ENCODE measurements at regions not wholly inside any gene's neighbourhood (a gene's known extent, or its start where the extent isn't known, plus 50 kb on each side); places are given as distances from the start of the nearest gene placed in this dataset.
"Not testable (repeated sequence)": the region's sequence is repeated elsewhere in the genome, so short reads cannot be mapped to it uniquely, and the experiment has no call there.

GRCh38 chr2:13858626-13859025, 773.9 kb upstream of the LRATD1 start:
- DNase-seq (ENCODE audit: low spot score in 2 of 2) = no peak
- H3K9me3 ChIP-seq = no peaks in the 10 kb centered on the region
- H3K36me3 ChIP-seq (replicated peaks) = no peaks in the 10 kb centered on the region
- no peak overlapping the region for H3K4me3 ChIP-seq
- H3K4me1 ChIP-seq = no peaks in the 10 kb centered on the region
- peaks cover 3% of the 10 kb centered on the region; the same call in 1 of the 2 replicates for H3K27me3 ChIP-seq (ENCODE audit: low read depth)
- in situ Hi-C loops (cut with MboI; ENCODE audit: low sequenced_read_pairs) = no loop called here

GRCh38 chr2:13868275-13868674, 764.2 kb upstream of the LRATD1 start:
- in situ Hi-C loops (cut with MboI; ENCODE audit: low sequenced_read_pairs); H3K4me1 ChIP-seq; H3K4me3 ChIP-seq; DNase-seq (ENCODE audit: low spot score in 2 of 2); H3K27me3 ChIP-seq (ENCODE audit: low read depth); H3K9me3 ChIP-seq; H3K36me3 ChIP-seq (replicated peaks): not testable (repeated sequence)

GRCh38 chr2:13876491-13877037, 756.0 kb upstream of the LRATD1 start:
- Histone ChIP-seq H3K27me3 (ENCODE audit: low read depth) (0 out of 2 replicates have a peak, but pooled peaks cover 3% of the 10 kb centered on the region), H3K9me3 (no peaks in the 10 kb centered on the region), H3K36me3 (replicated peaks) (no peaks in the 10 kb centered on the region), H3K4me1 (no peaks in the 10 kb centered on the region), H3K4me3 (no peak overlapping the region)
- in situ Hi-C loops (cut with MboI; ENCODE audit: low sequenced_read_pairs) = no loop called here
- DNase-seq (ENCODE audit: low spot score in 2 of 2) = no peak

GRCh38 chr2:13877571-13877970, 754.9 kb upstream of the LRATD1 start:
- Histone ChIP-seq H3K9me3 (no peaks in the 10 kb centered on the region), H3K36me3 (replicated peaks) (no peaks in the 10 kb centered on the region), H3K27me3 (ENCODE audit: low read depth) (0 out of 2 replicates have a peak, but pooled peaks cover 3% of the 10 kb centered on the region), H3K4me3 (no peak overlapping the region), H3K4me1 (no peaks in the 10 kb centered on the region)
- in situ Hi-C loops (cut with MboI; ENCODE audit: low sequenced_read_pairs) = no loop called here
- no peak for DNase-seq (ENCODE audit: low spot score in 2 of 2)

GRCh38 chr2:13884291-13884976, 748.1 kb upstream of the LRATD1 start:
- no peaks in the 10 kb centered on the region for H3K27me3 ChIP-seq (ENCODE audit: low read depth)
- no peak overlapping the region for H3K4me3 ChIP-seq
- H3K9me3 ChIP-seq = no peaks in the 10 kb centered on the region
- in situ Hi-C loops (cut with MboI; ENCODE audit: low sequenced_read_pairs) = no loop called here
- no peak for DNase-seq (ENCODE audit: low spot score in 2 of 2)
- H3K4me1 ChIP-seq = no peaks in the 10 kb centered on the region
- H3K36me3 ChIP-seq (replicated peaks) = no peaks in the 10 kb centered on the region

- Histone ChIP-seq H3K9me3 (no peaks in the 10 kb centered on the region), H3K27me3 (ENCODE audit: low read depth) (no peaks in the 10 kb centered on the region), H3K4me3 (no peak overlapping the region), H3K36me3 (replicated peaks) (no peaks in the 10 kb centered on the region), H3K4me1 (no peaks in the 10 kb centered on the region)
- in situ Hi-C loops (cut with MboI; ENCODE audit: low sequenced_read_pairs) = no loop called here
- DNase-seq (ENCODE audit: low spot score in 2 of 2) = no peak
These were observed 731.0 kb upstream of the LRATD1 start for GRCh38 chr2:13901526-13901925.

- H3K36me3 ChIP-seq (replicated peaks) = no peaks in the 10 kb centered on the region
- in situ Hi-C loops (cut with MboI; ENCODE audit: low sequenced_read_pairs) = no loop called here
- no peaks in the 10 kb centered on the region for H3K27me3 ChIP-seq (ENCODE audit: low read depth)
- DNase-seq (ENCODE audit: low spot score in 2 of 2) = no peak
- no peak overlapping the region for H3K4me3 ChIP-seq
- no peaks in the 10 kb centered on the region for H3K9me3 ChIP-seq
- H3K4me1 ChIP-seq = no peaks in the 10 kb centered on the region
These were observed 726.7 kb upstream of the LRATD1 start for GRCh38 chr2:13905831-13906230.

GRCh38 chr2:13916066-13916465, 716.5 kb upstream of the LRATD1 start:
- in situ Hi-C loops (cut with MboI; ENCODE audit: low sequenced_read_pairs) = no loop called here
- H3K4me1 ChIP-seq = no peaks in the 10 kb centered on the region
- H3K36me3 ChIP-seq (replicated peaks) = no peaks in the 10 kb centered on the region
- no peak overlapping the region for H3K4me3 ChIP-seq
- no peaks in the 10 kb centered on the region for H3K9me3 ChIP-seq
- H3K27me3 ChIP-seq (ENCODE audit: low read depth) = no peaks in the 10 kb centered on the region
- DNase-seq (ENCODE audit: low spot score in 2 of 2) = no peak

GRCh38 chr2:13917958-13918357, 714.6 kb upstream of the LRATD1 start:
- DNase-seq (ENCODE audit: low spot score in 2 of 2) = no peak
- no peaks in the 10 kb centered on the region for H3K4me1 ChIP-seq
- H3K36me3 ChIP-seq (replicated peaks) = no peaks in the 10 kb centered on the region
- H3K9me3 ChIP-seq = no peaks in the 10 kb centered on the region
- no peaks in the 10 kb centered on the region for H3K27me3 ChIP-seq (ENCODE audit: low read depth)
- H3K4me3 ChIP-seq = no peak overlapping the region
- in situ Hi-C loops (cut with MboI; ENCODE audit: low sequenced_read_pairs) = no loop called here

GRCh38 chr2:13919981-13920382, 712.5 kb upstream of the LRATD1 start:
- Histone ChIP-seq H3K4me3 (no peak overlapping the region), H3K27me3 (ENCODE audit: low read depth) (no peaks in the 10 kb centered on the region), H3K9me3 (no peaks in the 10 kb centered on the region), H3K4me1 (no peaks in the 10 kb centered on the region), H3K36me3 (replicated peaks) (no peaks in the 10 kb centered on the region)
- DNase-seq (ENCODE audit: low spot score in 2 of 2) = no peak
- in situ Hi-C loops (cut with MboI; ENCODE audit: low sequenced_read_pairs) = no loop called here

- H3K9me3 ChIP-seq = no peaks in the 10 kb centered on the region
- no peaks in the 10 kb centered on the region for H3K36me3 ChIP-seq (replicated peaks)
- no peak overlapping the region for H3K4me3 ChIP-seq
- no peaks in the 10 kb centered on the region for H3K27me3 ChIP-seq (ENCODE audit: low read depth)
- DNase-seq (ENCODE audit: low spot score in 2 of 2) = no peak
- no peaks in the 10 kb centered on the region for H3K4me1 ChIP-seq
- in situ Hi-C loops (cut with MboI; ENCODE audit: low sequenced_read_pairs) = no loop called here
These were observed 711.3 kb upstream of the LRATD1 start for GRCh38 chr2:13921245-13921644.

GRCh38 chr2:13923823-13924222, 708.7 kb upstream of the LRATD1 start:
- no peaks in the 10 kb centered on the region for H3K27me3 ChIP-seq (ENCODE audit: low read depth)
- in situ Hi-C loops (cut with MboI; ENCODE audit: low sequenced_read_pairs) = no loop called here
- DNase-seq (ENCODE audit: low spot score in 2 of 2) = no peak
- H3K9me3 ChIP-seq = no peaks in the 10 kb centered on the region
- H3K4me1 ChIP-seq = no peaks in the 10 kb centered on the region
- H3K36me3 ChIP-seq (replicated peaks) = no peaks in the 10 kb centered on the region
- no peak overlapping the region for H3K4me3 ChIP-seq

GRCh38 chr2:13942111-13942510, 690.4 kb upstream of the LRATD1 start:
- H3K9me3 ChIP-seq = no peaks in the 10 kb centered on the region
- H3K4me3 ChIP-seq = no peak overlapping the region
- DNase-seq (ENCODE audit: low spot score in 2 of 2) = no peak
- in situ Hi-C loops (cut with MboI; ENCODE audit: low sequenced_read_pairs) = no loop called here
- H3K36me3 ChIP-seq (replicated peaks) = no peaks in the 10 kb centered on the region
- H3K4me1 ChIP-seq = 0 out of 2 replicates have a peak, but pooled peaks cover 4% of the 10 kb centered on the region
- H3K27me3 ChIP-seq (ENCODE audit: low read depth) = no peaks in the 10 kb centered on the region

GRCh38 chr2:13950761-13951160, 681.8 kb upstream of the LRATD1 start:
- H3K4me1 ChIP-seq = no peaks in the 10 kb centered on the region
- no peaks in the 10 kb centered on the region for H3K36me3 ChIP-seq (replicated peaks)
- in situ Hi-C loops (cut with MboI; ENCODE audit: low sequenced_read_pairs) = no loop called here
- no peaks in the 10 kb centered on the region for H3K9me3 ChIP-seq
- H3K27me3 ChIP-seq (ENCODE audit: low read depth) = no peaks in the 10 kb centered on the region
- no peak overlapping the region for H3K4me3 ChIP-seq
- DNase-seq (ENCODE audit: low spot score in 2 of 2) = no peak

- no peak for DNase-seq (ENCODE audit: low spot score in 2 of 2)
- Histone ChIP-seq H3K4me3 (no peak overlapping the region), H3K36me3 (replicated peaks) (no peaks in the 10 kb centered on the region), H3K9me3 (no peaks in the 10 kb centered on the region), H3K4me1 (no peaks in the 10 kb centered on the region), H3K27me3 (ENCODE audit: low read depth) (no peaks in the 10 kb centered on the region)
- in situ Hi-C loops (cut with MboI; ENCODE audit: low sequenced_read_pairs) = no loop called here
These were observed 663.7 kb upstream of the LRATD1 start for GRCh38 chr2:13968811-13969210.

All from HAP-1 (cell line).